Effector memory CD8-positive, alpha-beta T cell (primary cell): ENCODE measurements at regions not wholly inside any gene's neighbourhood (a gene's known extent, or its start where the extent isn't known, plus 50 kb on each side); places are given as distances from the start of the nearest gene placed in this dataset.

Experiments used
- ATAC-seq: fragments of 150-1000 bp; cut with Tn5 transposase; replicated peaks from 2 replicates; pipeline ENCODE4 v1.10.0; 2021; ENCODE audit warnings: mild to moderate bottlenecking, moderate library complexity
- DNase-seq, 3 experiments: peaks; one replicate each; pipeline ENCODE4 v3.0.0; 2021
- H3K27ac Mint-ChIP-seq, 2 donors: one replicate each; pipeline ENCODE4 v1.8.0; 2022; ENCODE audit warnings: mild to moderate bottlenecking in 2 of 2, mixed read lengths in 2 of 2, moderate library complexity in 2 of 2
- H3K27me3 Mint-ChIP-seq, 2 donors: one replicate each; pipeline ENCODE4 v1.8.0; 2022; ENCODE audit warnings: mixed read lengths in 2 of 2
- H3K36me3 Mint-ChIP-seq: one replicate; pipeline ENCODE4 v1.8.0; 2022; ENCODE audit warnings: mild to moderate bottlenecking, moderate library complexity, mixed read lengths; ENCODE audit not compliant: insufficient read depth
- H3K4me1 Mint-ChIP-seq, 2 donors: one replicate each; pipeline ENCODE4 v1.8.0; 2022; ENCODE audit warnings: low read depth in 2 of 2, mixed read lengths in 2 of 2
- H3K4me3 Mint-ChIP-seq, 2 donors: one replicate each; pipeline ENCODE4 v1.8.0; 2022; ENCODE audit warnings: mild to moderate bottlenecking in 2 of 2, mixed read lengths in 2 of 2, moderate library complexity in 2 of 2
- H3K9me3 Mint-ChIP-seq, 2 donors: one replicate each; pipeline ENCODE4 v1.8.0; 2022; ENCODE audit warnings: mixed read lengths in 2 of 2

- H3K4me3 Mint-ChIP-seq = no peak overlapping the region
- no peaks in the 10 kb centered on the region for H3K27me3 Mint-ChIP-seq
- ATAC-seq = no peak
- H3K9me3 Mint-ChIP-seq = peaks cover 9 to 22% of the 10 kb centered on the region in 2 donors
- no peak for DNase-seq
- H3K4me1 Mint-ChIP-seq = no peaks in the 10 kb centered on the region
- H3K36me3 Mint-ChIP-seq = no peaks in the 10 kb centered on the region
- no peak overlapping the region for H3K27ac Mint-ChIP-seq
These were observed 420.3 kb upstream of the NRSN1 start for GRCh38 chr6:23705697-23706096.

- Mint-ChIP-seq H3K27me3 (no peaks in the 10 kb centered on the region), H3K27ac (no peak overlapping the region), H3K9me3 (peaks cover 6 to 15% of the 10 kb centered on the region in 2 donors), H3K36me3 (no peaks in the 10 kb centered on the region), H3K4me3 (no peak overlapping the region), H3K4me1 (no peaks in the 10 kb centered on the region)
- ATAC-seq (no peak), DNase-seq (no peak)
These were observed 413.3 kb upstream of the NRSN1 start for GRCh38 chr6:23712756-23713155.

- no peaks in the 10 kb centered on the region for H3K36me3 Mint-ChIP-seq
- H3K4me3 Mint-ChIP-seq = no peak overlapping the region
- DNase-seq = no peak
- no peaks in the 10 kb centered on the region for H3K4me1 Mint-ChIP-seq
- no peak overlapping the region for H3K27ac Mint-ChIP-seq
- peaks cover 5 to 11% of the 10 kb centered on the region in 2 donors for H3K9me3 Mint-ChIP-seq
- H3K27me3 Mint-ChIP-seq = no peaks in the 10 kb centered on the region
- no peak for ATAC-seq
These were observed 412.8 kb upstream of the NRSN1 start for GRCh38 chr6:23713211-23713610.

GRCh38 chr6:23728707-23729106 is 397.3 kb upstream of the NRSN1 start:
- ATAC-seq (no peak), DNase-seq (no peak)
- Mint-ChIP-seq H3K4me1 (no peaks in the 10 kb centered on the region), H3K4me3 (no peak overlapping the region), H3K27ac (no peak overlapping the region), H3K27me3 (no peaks in the 10 kb centered on the region), H3K36me3 (no peaks in the 10 kb centered on the region), H3K9me3 (peaks cover 0 to 7% of the 10 kb centered on the region in 2 donors)

- ATAC-seq (no peak), DNase-seq (no peak)
- H3K4me3 Mint-ChIP-seq = no peak overlapping the region
- no peaks in the 10 kb centered on the region for H3K9me3 Mint-ChIP-seq
- H3K27me3 Mint-ChIP-seq = no peaks in the 10 kb centered on the region
- H3K27ac Mint-ChIP-seq = no peak overlapping the region
- H3K36me3 Mint-ChIP-seq = no peaks in the 10 kb centered on the region
- no peaks in the 10 kb centered on the region for H3K4me1 Mint-ChIP-seq
These were observed 394.4 kb upstream of the NRSN1 start for GRCh38 chr6:23731609-23732008.

- no peak for DNase-seq
- H3K27ac Mint-ChIP-seq = no peak overlapping the region
- H3K27me3 Mint-ChIP-seq = no peaks in the 10 kb centered on the region
- no peak overlapping the region for H3K4me3 Mint-ChIP-seq
- ATAC-seq = no peak
- H3K9me3 Mint-ChIP-seq = no peaks in the 10 kb centered on the region
- no peaks in the 10 kb centered on the region for H3K4me1 Mint-ChIP-seq
- H3K36me3 Mint-ChIP-seq = no peaks in the 10 kb centered on the region
These were observed 393.5 kb upstream of the NRSN1 start for GRCh38 chr6:23732521-23732920.

- H3K27ac Mint-ChIP-seq = no peak overlapping the region
- H3K4me3 Mint-ChIP-seq = no peak overlapping the region
- H3K9me3 Mint-ChIP-seq = no peaks in the 10 kb centered on the region
These were observed 390.9 kb upstream of the NRSN1 start for GRCh38 chr6:23735151-23735550.

GRCh38 chr6:23736577-23736976 is 389.4 kb upstream of the NRSN1 start:
- no peak for DNase-seq
- Mint-ChIP-seq H3K9me3 (peaks cover 0 to 2% of the 10 kb centered on the region in 2 donors), H3K27me3 (no peaks in the 10 kb centered on the region), H3K27ac (no peak overlapping the region), H3K36me3 (peaks cover 3% of the 10 kb centered on the region), H3K4me1 (no peaks in the 10 kb centered on the region), H3K4me3 (no peak overlapping the region)
- no peak for ATAC-seq

More at GRCh38 chr6:23735151-23735550, 390.9 kb upstream of the NRSN1 start:
- ATAC-seq (no peak), DNase-seq (no peak)
- Mint-ChIP-seq H3K27me3 (no peaks in the 10 kb centered on the region), H3K4me1 (no peaks in the 10 kb centered on the region), H3K36me3 (peaks cover 3% of the 10 kb centered on the region)

- Mint-ChIP-seq H3K36me3 (no peaks in the 10 kb centered on the region), H3K27ac (no peak overlapping the region)
These were observed 378.8 kb upstream of the NRSN1 start for GRCh38 chr6:23747239-23747638.

GRCh38 chr6:23752414-23752813 is 373.6 kb upstream of the NRSN1 start:
- no peak for ATAC-seq
- H3K9me3 Mint-ChIP-seq = peaks cover 3 to 7% of the 10 kb centered on the region in 2 donors
- H3K36me3 Mint-ChIP-seq = no peaks in the 10 kb centered on the region
- DNase-seq = no peak
- no peaks in the 10 kb centered on the region for H3K27me3 Mint-ChIP-seq
- H3K4me3 Mint-ChIP-seq = no peak overlapping the region
- H3K27ac Mint-ChIP-seq = no peak overlapping the region
- no peaks in the 10 kb centered on the region for H3K4me1 Mint-ChIP-seq

More at GRCh38 chr6:23747239-23747638, 378.8 kb upstream of the NRSN1 start:
- Mint-ChIP-seq H3K27me3 (no peaks in the 10 kb centered on the region), H3K4me1 (no peaks in the 10 kb centered on the region), H3K9me3 (peaks cover 5 to 7% of the 10 kb centered on the region in 2 donors), H3K4me3 (no peak overlapping the region)
- DNase-seq (no peak), ATAC-seq (no peak)

- no peaks in the 10 kb centered on the region for H3K4me1 Mint-ChIP-seq
- H3K27me3 Mint-ChIP-seq = no peaks in the 10 kb centered on the region
- no peaks in the 10 kb centered on the region for H3K36me3 Mint-ChIP-seq
- no peak for DNase-seq
- no peak overlapping the region for H3K27ac Mint-ChIP-seq
- H3K4me3 Mint-ChIP-seq = no peak overlapping the region
- ATAC-seq = no peak
- H3K9me3 Mint-ChIP-seq = peaks cover 1 to 7% of the 10 kb centered on the region in 2 donors
These were observed 371.8 kb upstream of the NRSN1 start for GRCh38 chr6:23754197-23754596.

- ATAC-seq (no peak), DNase-seq (no peak)
- no peak overlapping the region for H3K27ac Mint-ChIP-seq
- no peaks in the 10 kb centered on the region for H3K36me3 Mint-ChIP-seq
- H3K27me3 Mint-ChIP-seq = no peaks in the 10 kb centered on the region
- H3K4me1 Mint-ChIP-seq = no peaks in the 10 kb centered on the region
- no peak overlapping the region for H3K4me3 Mint-ChIP-seq
- peaks cover 5 to 6% of the 10 kb centered on the region in 2 donors for H3K9me3 Mint-ChIP-seq
These were observed 350.9 kb upstream of the NRSN1 start for GRCh38 chr6:23775127-23775526.

- H3K27me3 Mint-ChIP-seq = no peaks in the 10 kb centered on the region
- H3K4me1 Mint-ChIP-seq = no peaks in the 10 kb centered on the region
- H3K36me3 Mint-ChIP-seq = no peaks in the 10 kb centered on the region
- H3K9me3 Mint-ChIP-seq = peaks cover 0 to 7% of the 10 kb centered on the region in 2 donors
- no peak for ATAC-seq
- H3K4me3 Mint-ChIP-seq = no peak overlapping the region
- DNase-seq = no peak
- H3K27ac Mint-ChIP-seq = no peak overlapping the region
These were observed 342.1 kb upstream of the NRSN1 start for GRCh38 chr6:23783901-23784300.

GRCh38 chr6:23784301-23784919 is 341.6 kb upstream of the NRSN1 start:
- no peaks in the 10 kb centered on the region for H3K27me3 Mint-ChIP-seq
- H3K36me3 Mint-ChIP-seq = no peaks in the 10 kb centered on the region
- no peak overlapping the region for H3K4me3 Mint-ChIP-seq
- peaks cover under 1 to 7% of the 10 kb centered on the region in 2 donors for H3K9me3 Mint-ChIP-seq
- no peak overlapping the region for H3K27ac Mint-ChIP-seq
- H3K4me1 Mint-ChIP-seq = no peaks in the 10 kb centered on the region
- DNase-seq (no peak), ATAC-seq (no peak)
